ENCODE measurements at regions not wholly inside any gene's neighbourhood (a gene's known extent, or its start where the extent isn't known, plus 50 kb on each side); places are given as distances from the start of the nearest gene placed in this dataset.
"Not testable (repeated sequence)": the region's sequence is repeated elsewhere in the genome, so short reads cannot be mapped to it uniquely, and the experiment has no call there.

- no peak for DNase-seq
Observed at GRCh38 chr4:81319657-81320056, 104.6 kb upstream of the PRKG2 start.

- no peak for DNase-seq
Observed at GRCh38 chr4:81314897-81315470, 100.0 kb upstream of the PRKG2 start.

- peak in 3 of 58 donors; percentile 0 to 2 (median 1) for DNase-seq
Observed at GRCh38 chr4:81314196-81314896, 99.3 kb upstream of the PRKG2 start.

GRCh38 chr4:81307991-81308390 is 93.0 kb upstream of the PRKG2 start:
- no peak for DNase-seq

GRCh38 chr4:81304871-81305270 is 89.8 kb upstream of the PRKG2 start:
- no peak for DNase-seq

GRCh38 chr4:81300352-81300751 is 85.3 kb upstream of the PRKG2 start:
- not testable (repeated sequence) for DNase-seq

GRCh38 chr4:81290813-81291212 is 75.8 kb upstream of the PRKG2 start:
- no peak for DNase-seq

GRCh38 chr4:81287101-81287500 is 72.1 kb upstream of the PRKG2 start:
- DNase-seq, result no peak

GRCh38 chr4:81282131-81282530 is 67.1 kb upstream of the PRKG2 start:
- no peak for DNase-seq

GRCh38 chr4:81274460-81274859 is 59.4 kb upstream of the PRKG2 start:
- no peak for DNase-seq

GRCh38 chr4:81272671-81273070 is 57.6 kb upstream of the PRKG2 start:
- DNase-seq, result no peak

Measured in anterior cingulate cortex (tissue), 58 donors.